CD4-positive, alpha-beta T cell (primary cell): ENCODE measurements at regions not wholly inside any gene's neighbourhood (a gene's known extent, or its start where the extent isn't known, plus 50 kb on each side); places are given as distances from the start of the nearest gene placed in this dataset.

Experiments used
- ATAC-seq: fragments of 200-7000 bp; cut with Tn5 transposase; one replicate; pipeline ENCODE4 v1.10.0; 2022; ENCODE audit warnings: mild to moderate bottlenecking; ENCODE audit not compliant: poor library complexity
- CTCF ChIA-PET: fragments of 350-600 bp; sonication (Branson Sonifier 250); formaldehyde crosslinking; loops from one replicate; lab custom pipeline; 2021; ENCODE audit warnings: antibody characterized with exemption, inconsistent platforms; lab: Charles Lee
- POLR2A ChIA-PET: fragments of 350-600 bp; sonication (Branson Sonifier 250); formaldehyde crosslinking; loops from one replicate; lab custom pipeline; 2021; ENCODE audit warnings: antibody characterized with exemption, inconsistent platforms; lab: Charles Lee
- DNase-seq, 14 experiments: peaks; one replicate each; pipeline ENCODE4 v3.0.0-alpha.2; 2013 to 2020; ENCODE audit warnings: mixed read lengths in 2 of 14
- H3K27ac ChIP-seq, 2 donors: one replicate each; pipeline versions ENCODE4 v1.5.1 to v1.7.0; 2013; ENCODE audit warnings: low read length in 2 of 2, low read depth in 1 of 2, mild to moderate bottlenecking in 1 of 2
- H3K27me3 ChIP-seq, 2 experiments: 1 replicate in 1 of 2; 2 replicates in 1 of 2; pipeline versions ENCODE4 v1.6.1 to v1.7.0; 2013; ENCODE audit warnings: low read length in 2 of 2, control low read depth in 1 of 2, mild to moderate bottlenecking in 1 of 2, moderate library complexity in 1 of 2; ENCODE audit not compliant: insufficient read depth in 2 of 2, control insufficient read depth in 1 of 2
- H3K36me3 ChIP-seq: one replicate; pipeline ENCODE4 v1.6.1; 2013; ENCODE audit warnings: low read length, control low read depth; ENCODE audit not compliant: insufficient read depth
- H3K4me1 ChIP-seq: one replicate; pipeline ENCODE4 v1.6.1; 2013; ENCODE audit warnings: low read length, control low read depth; ENCODE audit not compliant: insufficient read depth
- H3K4me3 ChIP-seq: one replicate; pipeline ENCODE4 v1.5.1; 2013; ENCODE audit warnings: mild to moderate bottlenecking, low read length, moderate library complexity
- H3K9me3 ChIP-seq, 2 experiments: 1 replicate in 1 of 2; 2 replicates in 1 of 2; pipeline versions ENCODE4 v1.6.1 to v1.7.0; 2013; ENCODE audit warnings: low read length in 2 of 2, mild to moderate bottlenecking in 2 of 2, control low read depth in 1 of 2, moderate library complexity in 1 of 2; ENCODE audit not compliant: control insufficient read depth in 1 of 2, insufficient read depth in 1 of 2
- H3K27ac Mint-ChIP-seq: one replicate; pipeline ENCODE4 v1.8.0; 2020; ENCODE audit warnings: mixed read lengths
- H3K27me3 Mint-ChIP-seq: one replicate; pipeline ENCODE4 v1.8.0; 2021; ENCODE audit warnings: mixed read lengths
- H3K36me3 Mint-ChIP-seq: one replicate; pipeline ENCODE4 v1.8.0; 2021; ENCODE audit warnings: low read depth, mixed read lengths
- H3K4me1 Mint-ChIP-seq: one replicate; pipeline ENCODE4 v1.8.0; 2021; ENCODE audit warnings: low read depth, mixed read lengths
- H3K4me3 Mint-ChIP-seq: one replicate; pipeline ENCODE4 v1.8.0; 2020; ENCODE audit warnings: mild to moderate bottlenecking, mixed read lengths
- H3K9me3 Mint-ChIP-seq: one replicate; pipeline ENCODE4 v1.8.0; 2020; ENCODE audit warnings: mixed read lengths
- CTCF ChIP-seq: fragments of 200-600 bp; IDR thresholded peaks from one replicate; pipeline ENCODE4 v1.8.0; 2022; ENCODE audit warnings: antibody characterized with exemption, mild to moderate bottlenecking
- intact Hi-C, 2 experiments: fragments of 100-400 bp; cut with DNase I in 1 of 2; cut with micrococcal nuclease in 1 of 2; formaldehyde crosslinking; loops; one replicate each; pipeline versions ENCODE4 v1.15.1 to v1.9.0; 2023 to 2025; cut with DNase I, micrococcal nuclease

- H3K9me3 ChIP-seq = peaks cover 0 to 5% of the 10 kb centered on the region in 2 experiments
- no peaks in the 10 kb centered on the region for H3K27me3 ChIP-seq
- H3K9me3 Mint-ChIP-seq = peaks cover 18% of the 10 kb centered on the region
- no peak overlapping the region for H3K4me3 Mint-ChIP-seq
- H3K27ac Mint-ChIP-seq = no peak overlapping the region
- no peak for TF ChIP-seq CTCF
- intact Hi-C loops = no loop called here
- DNase-seq = no peak
- H3K27me3 Mint-ChIP-seq = no peaks in the 10 kb centered on the region
- no peak overlapping the region for H3K4me3 ChIP-seq
- CTCF ChIA-PET = no interaction called here
- H3K36me3 Mint-ChIP-seq = no peaks in the 10 kb centered on the region
- no peak for ATAC-seq
- H3K4me1 Mint-ChIP-seq = no peaks in the 10 kb centered on the region
- POLR2A ChIA-PET = no interaction called here
- H3K36me3 ChIP-seq = no peaks in the 10 kb centered on the region
- H3K27ac ChIP-seq = no peak overlapping the region
- no peaks in the 10 kb centered on the region for H3K4me1 ChIP-seq
Observed at GRCh38 chr2:139949242-139949972, 1169.2 kb upstream of the NXPH2 start.

GRCh38 chr2:139946690-139947089 lies 1166.5 kb upstream of the NXPH2 start:
- no peaks in the 10 kb centered on the region for H3K27me3 ChIP-seq
- H3K4me3 ChIP-seq = no peak overlapping the region
- H3K9me3 Mint-ChIP-seq = peaks cover 17% of the 10 kb centered on the region
- POLR2A ChIA-PET = no interaction called here
- H3K27ac ChIP-seq = no peak overlapping the region
- ATAC-seq = no peak
- H3K36me3 ChIP-seq = no peaks in the 10 kb centered on the region
- CTCF ChIA-PET = interaction anchor here (1.0 kb wide), 1 partner anchor 12 kb away, joined by 3 read pairs; no protein-coding TSS in a partner anchor
- intact Hi-C loops = no loop called here
- no peak overlapping the region for H3K27ac Mint-ChIP-seq
- no peaks in the 10 kb centered on the region for H3K27me3 Mint-ChIP-seq
- peaks cover 0 to 5% of the 10 kb centered on the region in 2 experiments for H3K9me3 ChIP-seq
- no peaks in the 10 kb centered on the region for H3K4me1 ChIP-seq
- no peaks in the 10 kb centered on the region for H3K4me1 Mint-ChIP-seq
- DNase-seq = no peak
- no peaks in the 10 kb centered on the region for H3K36me3 Mint-ChIP-seq
- no peak for TF ChIP-seq CTCF
- H3K4me3 Mint-ChIP-seq = no peak overlapping the region

GRCh38 chr2:139940686-139941085 lies 1160.5 kb upstream of the NXPH2 start:
- Mint-ChIP-seq H3K27me3 (no peaks in the 10 kb centered on the region), H3K4me1 (no peaks in the 10 kb centered on the region), H3K4me3 (no peak overlapping the region), H3K27ac (no peak overlapping the region), H3K9me3 (peaks cover 10% of the 10 kb centered on the region), H3K36me3 (no peaks in the 10 kb centered on the region)
- Histone ChIP-seq H3K27me3 (no peaks in the 10 kb centered on the region), H3K27ac (no peak overlapping the region), H3K36me3 (no peaks in the 10 kb centered on the region), H3K4me3 (no peak overlapping the region), H3K4me1 (no peaks in the 10 kb centered on the region), H3K9me3 (no peaks in the 10 kb centered on the region)
- no peak for DNase-seq
- intact Hi-C loops = no loop called here
- no peak for TF ChIP-seq CTCF
- CTCF ChIA-PET = no interaction called here
- POLR2A ChIA-PET = no interaction called here
- no peak for ATAC-seq
